Neuron (in vitro differentiated cells): ENCODE measurements at regions not wholly inside any gene's neighbourhood (a gene's known extent, or its start where the extent isn't known, plus 50 kb on each side); places are given as distances from the start of the nearest gene placed in this dataset.
"Not testable (repeated sequence)": the region's sequence is repeated elsewhere in the genome, so short reads cannot be mapped to it uniquely, and the experiment has no call there.

Source experiments
- H2AFZ ChIP-seq: one replicate; pipeline ENCODE4 v1.6.1; 2013; ENCODE audit warnings: low read depth, mild to moderate bottlenecking, inconsistent platforms, low read length, moderate library complexity
- H3K27me3 ChIP-seq: one replicate; pipeline ENCODE4 v1.6.1; 2013; ENCODE audit warnings: low read length; ENCODE audit not compliant: insufficient read depth
- H3K36me3 ChIP-seq: one replicate; pipeline ENCODE4 v1.6.1; 2013; ENCODE audit warnings: low read length; ENCODE audit not compliant: insufficient read depth
- H3K4me1 ChIP-seq: one replicate; pipeline ENCODE4 v1.6.1; 2013; ENCODE audit warnings: low read length; ENCODE audit not compliant: insufficient read depth
- H3K4me3 ChIP-seq: 2 replicates; pipeline ENCODE4 v1.5.1; 2013; ENCODE audit warnings: mild to moderate bottlenecking, low read length, moderate library complexity
- H3K9me3 ChIP-seq: one replicate; pipeline ENCODE4 v1.6.1; 2013; ENCODE audit warnings: low read length

- Histone ChIP-seq H3K27me3 (no peaks in the 10 kb centered on the region), H3K4me1 (no peaks in the 10 kb centered on the region), H3K4me3 (no peak overlapping the region)
Measured at GRCh38 chr2:179344280-179344964, 79.8 kb upstream of the SESTD1 start.

GRCh38 chr2:179343945-179344279 lies 79.3 kb upstream of the SESTD1 start:
- Histone ChIP-seq H3K4me3 (no peak overlapping the region), H3K4me1 (no peaks in the 10 kb centered on the region), H3K9me3 (no peaks in the 10 kb centered on the region), H3K27me3 (no peaks in the 10 kb centered on the region), H3K36me3 (no peaks in the 10 kb centered on the region), H2AFZ (peak overlapping the region; percentile 64)

More at GRCh38 chr2:179344280-179344964, 79.8 kb upstream of the SESTD1 start:
- Histone ChIP-seq H3K9me3 (no peaks in the 10 kb centered on the region), H2AFZ (peak overlapping the region; percentile 64), H3K36me3 (no peaks in the 10 kb centered on the region)

GRCh38 chr2:179341152-179341866 lies 76.7 kb upstream of the SESTD1 start:
- H3K27me3 ChIP-seq, result no peaks in the 10 kb centered on the region
- H3K9me3 ChIP-seq, result no peaks in the 10 kb centered on the region
- H3K4me3 ChIP-seq, result no peak overlapping the region
- H3K4me1 ChIP-seq, result peaks cover 8% of the 10 kb centered on the region
- no peak overlapping the region for H2AFZ ChIP-seq
- H3K36me3 ChIP-seq, result no peaks in the 10 kb centered on the region

GRCh38 chr2:179340678-179341077 lies 76.0 kb upstream of the SESTD1 start:
- Histone ChIP-seq H3K4me3 (no peak overlapping the region), H3K36me3 (no peaks in the 10 kb centered on the region), H3K4me1 (peaks cover 12% of the 10 kb centered on the region), H3K27me3 (no peaks in the 10 kb centered on the region), H2AFZ (no peak overlapping the region), H3K9me3 (no peaks in the 10 kb centered on the region)

GRCh38 chr2:179338681-179339080 lies 74.0 kb upstream of the SESTD1 start:
- H3K36me3 ChIP-seq, result no peaks in the 10 kb centered on the region
- no peaks in the 10 kb centered on the region for H3K27me3 ChIP-seq
- H3K9me3 ChIP-seq, result no peaks in the 10 kb centered on the region
- H3K4me3 ChIP-seq, result no peak overlapping the region
- H3K4me1 ChIP-seq, result peaks cover 15% of the 10 kb centered on the region
- no peak overlapping the region for H2AFZ ChIP-seq

- H3K4me3 ChIP-seq, result no peak overlapping the region
- peaks cover 15% of the 10 kb centered on the region for H3K4me1 ChIP-seq
- H3K9me3 ChIP-seq, result no peaks in the 10 kb centered on the region
Measured at GRCh38 chr2:179336782-179337534, 72.3 kb upstream of the SESTD1 start.

GRCh38 chr2:179335732-179336131 lies 71.1 kb upstream of the SESTD1 start:
- Histone ChIP-seq H3K27me3 (no peaks in the 10 kb centered on the region), H3K9me3 (no peaks in the 10 kb centered on the region), H3K36me3 (no peaks in the 10 kb centered on the region), H3K4me3 (no peak overlapping the region), H3K4me1 (peaks cover 15% of the 10 kb centered on the region), H2AFZ (no peak overlapping the region)

More at GRCh38 chr2:179336782-179337534, 72.3 kb upstream of the SESTD1 start:
- no peaks in the 10 kb centered on the region for H3K36me3 ChIP-seq
- no peaks in the 10 kb centered on the region for H3K27me3 ChIP-seq
- no peak overlapping the region for H2AFZ ChIP-seq

GRCh38 chr2:179332903-179333302 lies 68.3 kb upstream of the SESTD1 start:
- H2AFZ ChIP-seq, result no peak overlapping the region
- no peaks in the 10 kb centered on the region for H3K27me3 ChIP-seq
- H3K4me1 ChIP-seq, result peaks cover 15% of the 10 kb centered on the region
- no peaks in the 10 kb centered on the region for H3K9me3 ChIP-seq
- no peak overlapping the region for H3K4me3 ChIP-seq
- no peaks in the 10 kb centered on the region for H3K36me3 ChIP-seq

GRCh38 chr2:179331061-179331460 lies 66.4 kb upstream of the SESTD1 start:
- no peaks in the 10 kb centered on the region for H3K27me3 ChIP-seq
- H2AFZ ChIP-seq, result no peak overlapping the region

GRCh38 chr2:179322289-179322688 lies 57.7 kb upstream of the SESTD1 start:
- Histone ChIP-seq H2AFZ (no peak overlapping the region), H3K4me1 (no peaks in the 10 kb centered on the region), H3K36me3 (no peaks in the 10 kb centered on the region), H3K4me3 (no peak overlapping the region), H3K27me3 (no peaks in the 10 kb centered on the region), H3K9me3 (no peaks in the 10 kb centered on the region)

More at GRCh38 chr2:179331061-179331460, 66.4 kb upstream of the SESTD1 start:
- H3K9me3 ChIP-seq, result no peaks in the 10 kb centered on the region
- no peaks in the 10 kb centered on the region for H3K36me3 ChIP-seq
- H3K4me1 ChIP-seq, result peaks cover 7% of the 10 kb centered on the region
- no peak overlapping the region for H3K4me3 ChIP-seq

- not testable (repeated sequence) for H3K4me3 ChIP-seq, H3K9me3 ChIP-seq, H3K4me1 ChIP-seq, H3K36me3 ChIP-seq, H2AFZ ChIP-seq, H3K27me3 ChIP-seq
Measured at GRCh38 chr2:179321034-179321433, 56.4 kb upstream of the SESTD1 start.

- H3K4me1 ChIP-seq, H2AFZ ChIP-seq, H3K27me3 ChIP-seq, H3K9me3 ChIP-seq, H3K4me3 ChIP-seq, H3K36me3 ChIP-seq: not testable (repeated sequence)
Measured at GRCh38 chr2:179314729-179315128, 50.1 kb upstream of the SESTD1 start.
